GM12873 (cell line): ENCODE measurements at regions not wholly inside any gene's neighbourhood (a gene's known extent, or its start where the extent isn't known, plus 50 kb on each side); places are given as distances from the start of the nearest gene placed in this dataset.
A peak's percentile ranks its signal among the peaks of the same experiment; 100 is the strongest.

Experiments used
- TF ChIP-seq, protein P1 (sequence below): IDR thresholded peaks from 2 replicates; pipeline ENCODE4 v1.5.1; 2012; ENCODE audit warnings: low read depth, mild to moderate bottlenecking, moderate library complexity, low read length, control low read depth; ENCODE audit not compliant: insufficient read depth; ENCODE audit errors: missing control alignments

DNA sequence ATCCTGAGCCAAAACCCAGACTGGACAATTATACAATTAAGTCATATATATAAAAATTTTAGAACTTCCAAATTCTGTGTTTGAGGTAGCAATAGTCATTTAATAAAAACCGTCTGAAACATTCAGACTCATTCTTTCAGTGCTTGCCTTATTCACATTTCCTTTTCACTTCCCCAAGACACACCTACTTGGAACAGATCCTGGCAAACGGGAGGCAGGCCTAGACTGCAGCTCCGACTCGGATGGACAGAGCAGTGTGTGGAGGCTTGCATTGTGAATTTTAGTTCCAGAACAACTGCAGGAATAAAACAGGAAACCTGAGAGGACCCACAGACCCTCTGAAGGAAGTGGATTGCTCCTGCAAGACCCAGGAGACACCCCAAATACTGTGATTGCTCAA lies 341.4 kb downstream of the CNTN3 start:
- TF ChIP-seq, protein P1, sequence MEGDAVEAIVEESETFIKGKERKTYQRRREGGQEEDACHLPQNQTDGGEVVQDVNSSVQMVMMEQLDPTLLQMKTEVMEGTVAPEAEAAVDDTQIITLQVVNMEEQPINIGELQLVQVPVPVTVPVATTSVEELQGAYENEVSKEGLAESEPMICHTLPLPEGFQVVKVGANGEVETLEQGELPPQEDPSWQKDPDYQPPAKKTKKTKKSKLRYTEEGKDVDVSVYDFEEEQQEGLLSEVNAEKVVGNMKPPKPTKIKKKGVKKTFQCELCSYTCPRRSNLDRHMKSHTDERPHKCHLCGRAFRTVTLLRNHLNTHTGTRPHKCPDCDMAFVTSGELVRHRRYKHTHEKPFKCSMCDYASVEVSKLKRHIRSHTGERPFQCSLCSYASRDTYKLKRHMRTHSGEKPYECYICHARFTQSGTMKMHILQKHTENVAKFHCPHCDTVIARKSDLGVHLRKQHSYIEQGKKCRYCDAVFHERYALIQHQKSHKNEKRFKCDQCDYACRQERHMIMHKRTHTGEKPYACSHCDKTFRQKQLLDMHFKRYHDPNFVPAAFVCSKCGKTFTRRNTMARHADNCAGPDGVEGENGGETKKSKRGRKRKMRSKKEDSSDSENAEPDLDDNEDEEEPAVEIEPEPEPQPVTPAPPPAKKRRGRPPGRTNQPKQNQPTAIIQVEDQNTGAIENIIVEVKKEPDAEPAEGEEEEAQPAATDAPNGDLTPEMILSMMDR = no peak

GRCh38 chr3:74271541-74271940 lies 342.9 kb downstream of the CNTN3 start:
- TF ChIP-seq, protein P1 = no peak

DNA sequence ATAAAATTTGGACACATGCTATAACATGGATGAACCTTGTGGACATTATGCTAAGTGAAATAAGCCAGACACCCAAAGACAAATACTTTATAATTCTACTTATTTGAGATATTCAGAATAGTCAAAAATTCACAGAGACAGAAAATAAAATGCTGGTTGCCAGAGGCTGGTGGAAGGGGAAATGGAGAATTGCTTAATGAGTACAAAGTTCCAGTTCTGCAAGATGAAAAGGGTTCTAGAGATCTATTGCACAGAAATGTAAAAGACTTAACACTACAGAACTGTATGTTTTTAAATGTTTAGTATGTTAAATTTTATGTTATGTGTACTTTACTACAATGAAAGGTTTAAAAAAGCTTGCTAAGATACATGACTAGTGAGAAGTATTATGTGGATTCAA lies 344.8 kb downstream of the CNTN3 start:
- TF ChIP-seq, protein P1 = no peak

DNA sequence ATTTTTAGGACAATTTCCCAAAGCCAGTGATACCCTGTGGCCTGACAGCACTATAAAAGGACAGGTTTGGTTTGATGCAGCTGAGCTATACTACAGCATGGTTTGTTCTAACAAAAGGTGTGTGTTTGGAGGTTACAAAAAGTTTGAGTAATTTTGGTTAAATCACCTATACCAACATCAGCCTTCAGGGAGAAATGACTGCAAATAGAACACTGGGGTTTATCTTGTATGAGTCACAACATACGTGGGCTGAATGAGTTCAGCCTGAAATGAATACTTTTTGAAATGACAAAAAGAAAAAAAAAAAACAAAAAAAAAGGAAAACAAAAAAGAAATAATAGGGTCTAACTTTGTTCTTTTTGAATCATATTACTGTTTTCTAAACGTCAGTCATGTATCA lies 345.7 kb downstream of the CNTN3 start:
- TF ChIP-seq, protein P1 = no peak

- TF ChIP-seq, protein P1 = peak; percentile 68
Observed at GRCh38 chr3:74267588-74268184, 346.8 kb downstream of the CNTN3 start.

- TF ChIP-seq, protein P1 = no peak
Observed at GRCh38 chr3:74267131-74267530, 347.3 kb downstream of the CNTN3 start.

GRCh38 chr3:74265069-74265468 lies 349.4 kb downstream of the CNTN3 start:
- TF ChIP-seq, protein P1 = no peak
